Parathyroid adenoma (tissue), 2 donors: ENCODE measurements at regions not wholly inside any gene's neighbourhood (a gene's known extent, or its start where the extent isn't known, plus 50 kb on each side); places are given as distances from the start of the nearest gene placed in this dataset.

Source experiments
- H2AFZ ChIP-seq: fragments of 300-600 bp; sonication (generic); one replicate; pipeline ENCODE4 v1.7.0; 2017; ENCODE audit warnings: antibody characterized with exemption, mild to moderate bottlenecking
- H3K27ac ChIP-seq: fragments of 300-600 bp; sonication (generic); one replicate; pipeline ENCODE4 v1.7.0; 2017
- H3K27me3 ChIP-seq: fragments of 300-600 bp; sonication (generic); one replicate; pipeline ENCODE4 v1.7.0; 2017; ENCODE audit warnings: low read length; ENCODE audit not compliant: control insufficient read depth, insufficient read depth
- H3K36me3 ChIP-seq: fragments of 300-600 bp; sonication (generic); one replicate; pipeline ENCODE4 v1.7.0; 2017; ENCODE audit warnings: low read length; ENCODE audit not compliant: control insufficient read depth, insufficient read depth
- H3K4me1 ChIP-seq: fragments of 300-600 bp; sonication (generic); one replicate; pipeline ENCODE4 v1.7.0; 2017; ENCODE audit warnings: control low read depth
- H3K4me2 ChIP-seq: fragments of 300-600 bp; sonication (generic); one replicate; pipeline ENCODE4 v1.7.0; 2017; ENCODE audit warnings: low read length
- H3K4me3 ChIP-seq: fragments of 300-600 bp; sonication (generic); one replicate; pipeline ENCODE4 v1.7.0; 2017; ENCODE audit warnings: low read depth, low read length
- H3K79me2 ChIP-seq: fragments of 300-600 bp; sonication (generic); one replicate; pipeline ENCODE4 v1.7.0; 2017; ENCODE audit warnings: control low read depth
- H3K9ac ChIP-seq: fragments of 300-600 bp; sonication (generic); one replicate; pipeline ENCODE4 v1.7.0; 2017; ENCODE audit warnings: mild to moderate bottlenecking
- H3K9me3 ChIP-seq: fragments of 300-600 bp; sonication (generic); one replicate; pipeline ENCODE4 v1.7.0; 2017; ENCODE audit warnings: low read length; ENCODE audit not compliant: control insufficient read depth
- TF ChIP-seq, protein P1 (sequence below): fragments of 300-600 bp; sonication (generic); IDR thresholded peaks from one replicate; pipeline ENCODE4 v1.7.0; 2017; ENCODE audit warnings: antibody characterized with exemption, mild to moderate bottlenecking
- donor health status: primary hyperparathyroidism.

DNA sequence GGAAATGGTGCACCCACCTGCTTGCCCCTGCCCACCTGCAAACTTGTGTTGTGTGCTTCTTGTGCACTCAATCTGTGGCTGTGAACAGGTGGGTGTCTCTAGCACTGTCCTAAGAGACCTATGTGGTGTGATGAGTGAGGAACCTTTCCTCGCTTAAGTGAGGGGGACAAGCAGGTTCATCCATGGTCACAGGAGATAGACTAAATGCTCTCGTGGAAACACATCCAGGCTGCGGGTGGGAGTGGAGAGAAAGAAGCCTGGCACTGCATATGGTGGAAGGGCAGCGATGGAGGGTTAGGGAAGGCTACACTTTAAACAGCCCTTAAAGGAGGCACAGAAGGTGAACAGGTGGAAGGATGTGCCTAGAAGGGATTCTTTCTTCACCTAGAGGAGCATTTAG, 330.9 kb downstream of the CXCL12 start:
- no peaks in the 10 kb centered on the region for H3K9me3 ChIP-seq
- no peak overlapping the region for H3K4me3 ChIP-seq
- H3K27me3 ChIP-seq: no peaks in the 10 kb centered on the region
- no peaks in the 10 kb centered on the region for H3K36me3 ChIP-seq
- no peak overlapping the region for H2AFZ ChIP-seq
- H3K9ac ChIP-seq: no peak overlapping the region
- no peaks in the 10 kb centered on the region for H3K79me2 ChIP-seq
- peaks cover 22% of the 10 kb centered on the region for H3K4me1 ChIP-seq
- no peak overlapping the region for H3K27ac ChIP-seq
- H3K4me2 ChIP-seq: no peak overlapping the region
- TF ChIP-seq, protein P1, sequence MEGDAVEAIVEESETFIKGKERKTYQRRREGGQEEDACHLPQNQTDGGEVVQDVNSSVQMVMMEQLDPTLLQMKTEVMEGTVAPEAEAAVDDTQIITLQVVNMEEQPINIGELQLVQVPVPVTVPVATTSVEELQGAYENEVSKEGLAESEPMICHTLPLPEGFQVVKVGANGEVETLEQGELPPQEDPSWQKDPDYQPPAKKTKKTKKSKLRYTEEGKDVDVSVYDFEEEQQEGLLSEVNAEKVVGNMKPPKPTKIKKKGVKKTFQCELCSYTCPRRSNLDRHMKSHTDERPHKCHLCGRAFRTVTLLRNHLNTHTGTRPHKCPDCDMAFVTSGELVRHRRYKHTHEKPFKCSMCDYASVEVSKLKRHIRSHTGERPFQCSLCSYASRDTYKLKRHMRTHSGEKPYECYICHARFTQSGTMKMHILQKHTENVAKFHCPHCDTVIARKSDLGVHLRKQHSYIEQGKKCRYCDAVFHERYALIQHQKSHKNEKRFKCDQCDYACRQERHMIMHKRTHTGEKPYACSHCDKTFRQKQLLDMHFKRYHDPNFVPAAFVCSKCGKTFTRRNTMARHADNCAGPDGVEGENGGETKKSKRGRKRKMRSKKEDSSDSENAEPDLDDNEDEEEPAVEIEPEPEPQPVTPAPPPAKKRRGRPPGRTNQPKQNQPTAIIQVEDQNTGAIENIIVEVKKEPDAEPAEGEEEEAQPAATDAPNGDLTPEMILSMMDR: no peak

- H3K4me1 ChIP-seq: peaks cover 22% of the 10 kb centered on the region
- TF ChIP-seq, protein P1: no peak
- no peak overlapping the region for H3K4me3 ChIP-seq
- no peak overlapping the region for H3K4me2 ChIP-seq
- no peak overlapping the region for H2AFZ ChIP-seq
- no peak overlapping the region for H3K9ac ChIP-seq
- no peaks in the 10 kb centered on the region for H3K9me3 ChIP-seq
- no peaks in the 10 kb centered on the region for H3K36me3 ChIP-seq
- no peaks in the 10 kb centered on the region for H3K79me2 ChIP-seq
- H3K27me3 ChIP-seq: no peaks in the 10 kb centered on the region
- H3K27ac ChIP-seq: no peak overlapping the region
Measured at GRCh38 chr10:44053391-44053790, 331.5 kb downstream of the CXCL12 start.

- TF ChIP-seq, protein P1: no peak
Measured at GRCh38 chr10:44051584-44052385, 333.1 kb downstream of the CXCL12 start.

GRCh38 chr10:44051091-44051490, 333.8 kb downstream of the CXCL12 start:
- Histone ChIP-seq H3K27me3 (no peaks in the 10 kb centered on the region), H3K4me1 (peaks cover 18% of the 10 kb centered on the region), H3K9ac (no peak overlapping the region), H3K4me3 (no peak overlapping the region), H3K4me2 (no peak overlapping the region), H3K27ac (no peak overlapping the region), H3K79me2 (no peaks in the 10 kb centered on the region), H2AFZ (no peak overlapping the region), H3K9me3 (no peaks in the 10 kb centered on the region), H3K36me3 (no peaks in the 10 kb centered on the region)
- TF ChIP-seq, protein P1: no peak

More at GRCh38 chr10:44051584-44052385, 333.1 kb downstream of the CXCL12 start:
- H2AFZ ChIP-seq: peak overlapping the region; percentile 48
- H3K4me3 ChIP-seq: no peak overlapping the region
- no peaks in the 10 kb centered on the region for H3K27me3 ChIP-seq
- peak overlapping the region; percentile 18 for H3K4me2 ChIP-seq
- H3K4me1 ChIP-seq: peaks cover 18% of the 10 kb centered on the region
- H3K9me3 ChIP-seq: no peaks in the 10 kb centered on the region
- peak overlapping the region; percentile 8 for H3K9ac ChIP-seq
- no peaks in the 10 kb centered on the region for H3K79me2 ChIP-seq
- H3K36me3 ChIP-seq: no peaks in the 10 kb centered on the region
- H3K27ac ChIP-seq: no peak overlapping the region
